A673 (cell line): ENCODE measurements at regions not wholly inside any gene's neighbourhood (a gene's known extent, or its start where the extent isn't known, plus 50 kb on each side); places are given as distances from the start of the nearest gene placed in this dataset.

Experiments used
- BruUV-seq: library from RNA; stranded (reverse); fragments of 400-500 nt; replicated peaks from 2 replicates; lab custom pipeline; 2021; lab: Mats Ljungman, UMichigan
- CTCF ChIA-PET: fragments of 300-600 bp; sonication (Branson Sonifier 250); formaldehyde crosslinking; loops from one replicate; lab custom pipeline; 2022; ENCODE audit warnings: antibody characterized with exemption; lab: Charles Lee
- POLR2A ChIA-PET: fragments of 300-600 bp; sonication (Branson Sonifier 250); formaldehyde crosslinking; loops from one replicate; lab custom pipeline; 2022; ENCODE audit warnings: antibody characterized with exemption; ENCODE audit not compliant: low non-redundant PET; lab: Charles Lee
- DNase-seq: peaks from one replicate; pipeline ENCODE4 v3.0.0-alpha.2; 2015; ENCODE audit warnings: low spot score
- H3K27ac ChIP-seq: fragments of 200-600 bp; sonication (generic); 2 replicates; pipeline ENCODE4 v1.5.1; 2016; ENCODE audit warnings: mixed run types, low read depth, mild to moderate bottlenecking, mixed read lengths, antibody characterized with exemption, low read length; ENCODE audit not compliant: poor library complexity, severe bottlenecking
- H3K27me3 ChIP-seq: fragments of 200-600 bp; sonication (generic); replicated peaks from 2 replicates; pipeline ENCODE4 v1.6.1; 2017; ENCODE audit warnings: mixed run types, low read depth, mild to moderate bottlenecking, mixed read lengths, antibody characterized with exemption, low read length; ENCODE audit not compliant: insufficient read depth, poor library complexity
- H3K36me3 ChIP-seq: fragments of 200-600 bp; sonication (generic); 2 replicates; pipeline ENCODE4 v1.6.1; 2016; ENCODE audit warnings: mixed run types, mild to moderate bottlenecking, mixed read lengths, antibody characterized with exemption, low read length; ENCODE audit not compliant: insufficient read depth, poor library complexity, severe bottlenecking
- H3K4me1 ChIP-seq: fragments of 200-600 bp; sonication (generic); 2 replicates; pipeline ENCODE4 v1.6.1; 2017; ENCODE audit warnings: mixed run types, mild to moderate bottlenecking, mixed read lengths, antibody characterized with exemption, low read length; ENCODE audit not compliant: insufficient read depth, poor library complexity, severe bottlenecking
- H3K4me3 ChIP-seq: fragments of 200-600 bp; sonication (generic); 2 replicates; pipeline ENCODE4 v1.5.1; 2016; ENCODE audit warnings: low read depth, mixed run types, mild to moderate bottlenecking, mixed read lengths, low read length; ENCODE audit not compliant: poor library complexity, severe bottlenecking
- H3K9me3 ChIP-seq: fragments of 200-600 bp; sonication (generic); 2 replicates; pipeline ENCODE4 v1.6.1; 2016; ENCODE audit warnings: mixed run types, low read depth, mild to moderate bottlenecking, mixed read lengths, antibody characterized with exemption, low read length; ENCODE audit not compliant: poor library complexity, severe bottlenecking
- CTCF ChIP-seq: fragments of 300-800, 200-600 bp; sonication (generic); conservative IDR thresholded peaks from 2 replicates; pipeline ENCODE4 v1.5.1; 2017; ENCODE audit warnings: low read depth, mild to moderate bottlenecking, antibody characterized with exemption, low read length, moderate library complexity, mixed read lengths
- EZH2 ChIP-seq: fragments of 200-600 bp; sonication (generic); IDR thresholded peaks from 2 replicates; pipeline ENCODE4 v1.6.1; 2017; ENCODE audit warnings: borderline replicate concordance, low read depth, mild to moderate bottlenecking, mixed read lengths, antibody characterized with exemption, low read length; ENCODE audit not compliant: poor library complexity, severe bottlenecking
- intact Hi-C: fragments of 100-400 bp; cut with micrococcal nuclease; formaldehyde crosslinking; loops from one replicate; pipeline ENCODE4 v1.10.0; 2022; ENCODE audit not compliant: unreplicated experiment

- no peak for TF ChIP-seq EZH2
- no peak for TF ChIP-seq CTCF
- no TSS peak for BruUV-seq
- CTCF ChIA-PET, result no interaction called here
- H3K36me3 ChIP-seq, result no peaks in the 10 kb centered on the region
- POLR2A ChIA-PET, result no interaction called here
- H3K4me3 ChIP-seq, result no peak overlapping the region
- no peaks in the 10 kb centered on the region for H3K27me3 ChIP-seq
- H3K27ac ChIP-seq, result no peak overlapping the region
- H3K4me1 ChIP-seq, result no peaks in the 10 kb centered on the region
- H3K9me3 ChIP-seq, result no peaks in the 10 kb centered on the region
- no peak for DNase-seq
- intact Hi-C loops, result no loop called here
Measured at GRCh38 chr17:77061669-77062068, 79.1 kb upstream of the SEC14L1 start.

GRCh38 chr17:77064598-77064997 is 76.2 kb upstream of the SEC14L1 start:
- no peak for DNase-seq
- POLR2A ChIA-PET, result no interaction called here
- no peak overlapping the region for H3K4me3 ChIP-seq
- H3K36me3 ChIP-seq, result no peaks in the 10 kb centered on the region
- no TSS peak for BruUV-seq
- H3K9me3 ChIP-seq, result no peaks in the 10 kb centered on the region
- H3K4me1 ChIP-seq, result no peaks in the 10 kb centered on the region
- intact Hi-C loops, result no loop called here
- TF ChIP-seq CTCF (no peak), EZH2 (no peak)
- H3K27ac ChIP-seq, result no peak overlapping the region
- CTCF ChIA-PET, result interaction anchor here (0.6 to 0.7 kb wide), 2 partner anchors 9 to 238 kb away, joined by 3 to 6 read pairs; no protein-coding TSS in a partner anchor
- H3K27me3 ChIP-seq, result no peaks in the 10 kb centered on the region

GRCh38 chr17:77066165-77066564 is 74.6 kb upstream of the SEC14L1 start:
- no peak for TF ChIP-seq CTCF
- no peak for TF ChIP-seq EZH2
- intact Hi-C loops, result loop anchor here (5.0 kb wide), 1 partner anchor 249 kb away; no protein-coding TSS in a partner anchor
- Histone ChIP-seq H3K9me3 (no peaks in the 10 kb centered on the region), H3K27me3 (no peaks in the 10 kb centered on the region), H3K27ac (no peak overlapping the region), H3K4me1 (no peaks in the 10 kb centered on the region), H3K4me3 (no peak overlapping the region), H3K36me3 (no peaks in the 10 kb centered on the region)
- no TSS peak for BruUV-seq
- POLR2A ChIA-PET, result no interaction called here
- CTCF ChIA-PET, result interaction anchor here (1.2 kb wide), 1 partner anchor 198 kb away, joined by 3 read pairs; the partner anchor contains the start of gene MGAT5B
- DNase-seq, result no peak
